PC-9 (cell line): ENCODE measurements at regions not wholly inside any gene's neighbourhood (a gene's known extent, or its start where the extent isn't known, plus 50 kb on each side); places are given as distances from the start of the nearest gene placed in this dataset.

Experiments used
- CTCF ChIP-seq: fragments of 200-600 bp; sonication (generic); conservative IDR thresholded peaks from 2 replicates; pipeline ENCODE4 v1.6.1; 2017; ENCODE audit warnings: mixed run types, antibody characterized with exemption, mild to moderate bottlenecking, moderate library complexity
- EZH2 ChIP-seq: fragments of 200-600 bp; sonication (generic); IDR thresholded peaks from 2 replicates; pipeline ENCODE4 v1.8.0; 2017; ENCODE audit warnings: antibody characterized with exemption, low read depth

DNA sequence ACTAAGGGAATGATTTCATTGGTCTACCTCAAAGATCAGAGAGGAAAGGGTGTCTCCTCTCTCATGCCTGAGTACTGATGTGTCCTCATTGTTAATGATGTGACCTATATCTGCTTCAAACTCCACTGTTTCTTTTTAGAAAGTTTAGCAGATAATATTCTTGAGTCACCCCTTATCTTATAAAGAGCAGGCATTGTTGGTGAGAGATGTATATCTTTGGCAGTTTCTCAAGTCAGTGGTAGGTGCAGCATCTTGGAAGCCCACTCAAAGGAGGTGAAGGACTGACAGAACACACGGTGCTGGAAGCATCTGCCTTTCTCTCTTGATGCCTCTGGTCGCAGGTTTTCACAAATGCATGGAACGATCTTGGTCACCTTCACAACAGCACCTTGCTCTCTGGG, 71.2 kb downstream of the ZNF518B start:
- TF ChIP-seq CTCF (no peak), EZH2 (no peak)
